Tibial nerve (tissue), 4 donors: ENCODE measurements at regions not wholly inside any gene's neighbourhood (a gene's known extent, or its start where the extent isn't known, plus 50 kb on each side); places are given as distances from the start of the nearest gene placed in this dataset.

Experiments used
- EP300 ChIP-seq, 2 donors: sonication (generic); formaldehyde crosslinking; IDR thresholded peaks; one replicate each; pipeline ENCODE4 v1.6.1; 2017; ENCODE audit warnings: antibody characterized with exemption in 2 of 2, mild to moderate bottlenecking in 1 of 2
- POLR2A ChIP-seq, 2 donors: fragments of 450-650 bp; IDR thresholded peaks; one replicate each; pipeline ENCODE4 v1.6.1; 2017; ENCODE audit warnings: antibody characterized with exemption in 2 of 2, mild to moderate bottlenecking in 2 of 2, moderate library complexity in 2 of 2
- TF ChIP-seq, protein P1 (sequence below), 5 experiments: fragments of 200-600 bp in 3 of 5; fragments of 450-650 bp in 2 of 5; sonication (generic) in 3 of 5; IDR thresholded peaks; one replicate each; pipeline ENCODE4 v1.5.1; 2016 to 2019; ENCODE audit warnings: antibody characterized with exemption in 5 of 5, mild to moderate bottlenecking in 3 of 5, moderate library complexity in 2 of 5

DNA sequence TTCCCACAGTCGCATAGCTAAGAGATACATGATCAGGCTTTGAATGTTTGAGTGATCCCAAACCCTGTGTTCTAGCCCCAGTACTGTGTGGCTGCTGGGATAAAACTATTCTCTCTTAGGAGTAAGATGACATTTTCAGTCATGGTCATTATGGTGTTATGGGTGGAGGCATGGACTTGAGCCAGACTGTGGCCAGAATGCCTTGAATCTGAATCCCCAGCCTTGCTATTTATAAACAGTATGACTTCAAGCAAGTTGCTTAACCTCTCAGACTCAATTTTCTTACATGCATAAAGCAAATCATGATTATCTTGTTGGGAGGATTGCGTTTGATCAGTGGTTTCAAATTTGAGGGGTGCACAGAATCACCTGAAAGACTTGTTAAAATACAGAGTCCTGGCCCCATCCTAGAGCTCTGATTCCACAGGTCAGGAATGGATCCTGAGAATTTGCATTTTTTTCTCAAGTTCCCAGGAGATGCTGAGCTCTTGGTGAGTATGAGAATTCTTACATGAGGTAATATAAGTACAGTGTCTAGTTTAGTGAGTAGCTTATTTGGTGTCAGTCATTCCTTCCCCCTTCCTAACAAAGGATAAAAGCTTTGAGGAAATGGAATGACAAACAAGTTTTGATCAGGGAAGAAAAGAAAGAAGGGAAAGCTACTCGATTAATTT is 571.7 kb downstream of the METTL15 start:
- TF ChIP-seq, protein P1, sequence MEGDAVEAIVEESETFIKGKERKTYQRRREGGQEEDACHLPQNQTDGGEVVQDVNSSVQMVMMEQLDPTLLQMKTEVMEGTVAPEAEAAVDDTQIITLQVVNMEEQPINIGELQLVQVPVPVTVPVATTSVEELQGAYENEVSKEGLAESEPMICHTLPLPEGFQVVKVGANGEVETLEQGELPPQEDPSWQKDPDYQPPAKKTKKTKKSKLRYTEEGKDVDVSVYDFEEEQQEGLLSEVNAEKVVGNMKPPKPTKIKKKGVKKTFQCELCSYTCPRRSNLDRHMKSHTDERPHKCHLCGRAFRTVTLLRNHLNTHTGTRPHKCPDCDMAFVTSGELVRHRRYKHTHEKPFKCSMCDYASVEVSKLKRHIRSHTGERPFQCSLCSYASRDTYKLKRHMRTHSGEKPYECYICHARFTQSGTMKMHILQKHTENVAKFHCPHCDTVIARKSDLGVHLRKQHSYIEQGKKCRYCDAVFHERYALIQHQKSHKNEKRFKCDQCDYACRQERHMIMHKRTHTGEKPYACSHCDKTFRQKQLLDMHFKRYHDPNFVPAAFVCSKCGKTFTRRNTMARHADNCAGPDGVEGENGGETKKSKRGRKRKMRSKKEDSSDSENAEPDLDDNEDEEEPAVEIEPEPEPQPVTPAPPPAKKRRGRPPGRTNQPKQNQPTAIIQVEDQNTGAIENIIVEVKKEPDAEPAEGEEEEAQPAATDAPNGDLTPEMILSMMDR (IDR thresholded peaks at IDR 0.05) = no peak
- TF ChIP-seq POLR2A (IDR thresholded peaks at IDR 0.05) (no peak), EP300 (IDR thresholded peaks at IDR 0.05) (no peak)
